IMR-90 (cell line): ENCODE measurements at regions not wholly inside any gene's neighbourhood (a gene's known extent, or its start where the extent isn't known, plus 50 kb on each side); places are given as distances from the start of the nearest gene placed in this dataset.

ENCODE experiments used
- ATAC-seq: fragments of 200-7000 bp; cut with Tn5 transposase; 2 replicates; pipeline ENCODE4 v1.9.1; 2020; ENCODE audit warnings: low read depth, mild to moderate bottlenecking, moderate library complexity
- BruUV-seq: library from RNA; stranded (reverse); fragments of 400-500 nt; replicated peaks from 2 replicates; lab custom pipeline; 2021; lab: Mats Ljungman, UMichigan
- CTCF ChIA-PET: fragments of 300-600 bp; formaldehyde crosslinking; extraction: SDS; loops from one replicate; lab custom pipeline; 2021; ENCODE audit warnings: antibody characterized with exemption; lab: Yijun Ruan, JAX
- POLR2A ChIA-PET: fragments of 300-600 bp; sonication (Branson Sonifier 250); formaldehyde crosslinking; loops from one replicate; lab custom pipeline; 2022; ENCODE audit warnings: antibody characterized with exemption; ENCODE audit not compliant: unreplicated experiment; lab: Charles Lee
- DNase-seq: peaks from one replicate; pipeline ENCODE4 v3.0.0; 2013
- H2AFZ ChIP-seq: replicated peaks from 2 replicates; pipeline ENCODE3; 2013; ENCODE audit warnings: low read length, mild to moderate bottlenecking; ENCODE audit not compliant: poor library complexity
- H2AK5ac ChIP-seq: 2 replicates; pipeline ENCODE4 v1.6.1; 2013; ENCODE audit warnings: low read depth, low read length, inconsistent platforms
- H2AK9ac ChIP-seq: replicated peaks from 2 replicates; pipeline ENCODE3; 2013; ENCODE audit warnings: mild to moderate bottlenecking, low read depth, low read length, moderate library complexity; ENCODE audit not compliant: poor library complexity
- H2BK120ac ChIP-seq: 2 replicates; pipeline ENCODE4 v1.6.1; 2013; ENCODE audit warnings: low read depth, low read length, inconsistent platforms
- H2BK15ac ChIP-seq: 3 replicates; pipeline ENCODE4 v1.6.1; 2013; ENCODE audit warnings: low read depth, low read length, inconsistent platforms
- H2BK20ac ChIP-seq: 2 replicates; pipeline ENCODE4 v1.6.1; 2013; ENCODE audit warnings: low read depth, mild to moderate bottlenecking, inconsistent platforms, low read length, moderate library complexity
- H2BK5ac ChIP-seq: 2 replicates; pipeline ENCODE4 v1.6.1; 2013; ENCODE audit warnings: mild to moderate bottlenecking, low read depth, low read length, inconsistent platforms; ENCODE audit not compliant: poor library complexity, severe bottlenecking
- H3K14ac ChIP-seq: replicated peaks from 2 replicates; pipeline ENCODE4 v1.6.1; 2013; ENCODE audit warnings: low read depth, low read length, inconsistent platforms
- H3K18ac ChIP-seq: 2 replicates; pipeline ENCODE4 v1.6.1; 2013; ENCODE audit warnings: low read depth, low read length, control low read depth
- H3K23ac ChIP-seq: 2 replicates; pipeline ENCODE4 v1.6.1; 2013; ENCODE audit warnings: low read depth, low read length, inconsistent platforms
- H3K27ac ChIP-seq: 2 replicates; pipeline ENCODE4 v1.5.1; 2013; ENCODE audit warnings: mild to moderate bottlenecking, control low read depth, low read length; ENCODE audit not compliant: insufficient read depth
- H3K27me3 ChIP-seq: 2 replicates; pipeline ENCODE4 v1.6.1; 2013; ENCODE audit warnings: low read length; ENCODE audit not compliant: control insufficient read depth, insufficient read depth
- H3K36me3 ChIP-seq: 2 replicates; pipeline ENCODE4 v1.6.1; 2013; ENCODE audit warnings: low read length, mixed read lengths; ENCODE audit not compliant: control insufficient read depth, insufficient read depth
- H3K4ac ChIP-seq: 2 replicates; pipeline ENCODE4 v1.6.1; 2013; ENCODE audit warnings: low read depth, low read length, inconsistent platforms
- H3K4me1 ChIP-seq: 2 replicates; pipeline ENCODE4 v1.6.1; 2013; ENCODE audit warnings: low read length, mixed read lengths; ENCODE audit not compliant: control insufficient read depth, insufficient read depth
- H3K4me2 ChIP-seq: 2 replicates; pipeline ENCODE4 v1.6.1; 2013; ENCODE audit warnings: low read depth, mild to moderate bottlenecking, control low read depth, low read length, moderate library complexity
- H3K4me3 ChIP-seq: 2 replicates; pipeline ENCODE4 v1.5.1; 2013; ENCODE audit warnings: low read depth, mild to moderate bottlenecking, control low read depth, low read length, moderate library complexity; ENCODE audit not compliant: insufficient read depth
- H3K56ac ChIP-seq: 2 replicates; pipeline ENCODE4 v1.6.1; 2013; ENCODE audit warnings: low read length, inconsistent platforms; ENCODE audit not compliant: insufficient read depth; ENCODE audit errors: extremely low read depth
- H3K79me1 ChIP-seq, 2 experiments: 2 replicates each; pipeline ENCODE4 v1.6.1; 2013; ENCODE audit warnings: low read length in 2 of 2, inconsistent platforms in 1 of 2, low read depth in 1 of 2
- H3K9ac ChIP-seq: 2 replicates; pipeline ENCODE4 v1.6.1; 2013; ENCODE audit warnings: low read depth, low read length, control low read depth
- H3K9me1 ChIP-seq: 2 replicates; pipeline ENCODE4 v1.6.1; 2013; ENCODE audit warnings: low read length, inconsistent platforms; ENCODE audit not compliant: insufficient read depth
- H3K9me3 ChIP-seq: 2 replicates; pipeline ENCODE4 v1.6.1; 2013; ENCODE audit warnings: low read length; ENCODE audit not compliant: control insufficient read depth, insufficient read depth
- H4K20me1 ChIP-seq: 2 replicates; pipeline ENCODE4 v1.6.1; 2013; ENCODE audit warnings: low read length, inconsistent platforms; ENCODE audit not compliant: insufficient read depth
- H4K5ac ChIP-seq: 2 replicates; pipeline ENCODE4 v1.6.1; 2013; ENCODE audit warnings: mild to moderate bottlenecking, low read depth, low read length, control low read depth
- H4K8ac ChIP-seq, 2 experiments: 2 replicates each; pipeline ENCODE4 v1.6.1; 2013; ENCODE audit warnings: low read depth in 2 of 2, low read length in 2 of 2, control low read depth in 1 of 2, inconsistent platforms in 1 of 2
- H4K91ac ChIP-seq: 2 replicates; pipeline ENCODE4 v1.6.1; 2013; ENCODE audit warnings: low read depth, low read length, inconsistent platforms; ENCODE audit not compliant: insufficient read depth
- BHLHE40 ChIP-seq: fragments of 150-350 bp; IDR thresholded peaks from 2 replicates; pipeline ENCODE4 v1.6.1; 2016; ENCODE audit warnings: mild to moderate bottlenecking, low read depth, low read length
- CEBPB ChIP-seq: IDR thresholded peaks from 2 replicates; pipeline ENCODE4 v1.6.1; 2012; ENCODE audit warnings: low read depth, low read length, improper control_type of control experiment
- CHD1 ChIP-seq: IDR thresholded peaks from 2 replicates; pipeline ENCODE4 v1.6.1; 2012; ENCODE audit warnings: low read depth, low read length, improper control_type of control experiment
- FOS ChIP-seq: fragments of 150-350 bp; IDR thresholded peaks from 2 replicates; pipeline ENCODE4 v1.6.1; 2016; ENCODE audit warnings: low read depth, low read length
- MAFK ChIP-seq: IDR thresholded peaks from 2 replicates; pipeline ENCODE4 v1.6.1; 2012; ENCODE audit warnings: low read depth, low read length, improper control_type of control experiment
- MAZ ChIP-seq: IDR thresholded peaks from 2 replicates; pipeline ENCODE4 v1.6.1; 2012; ENCODE audit warnings: low read depth, mild to moderate bottlenecking, low read length, improper control_type of control experiment, moderate library complexity, borderline replicate concordance
- MXI1 ChIP-seq: IDR thresholded peaks from 2 replicates; pipeline ENCODE4 v1.6.1; 2012; ENCODE audit warnings: low read depth, mild to moderate bottlenecking, low read length, moderate library complexity, borderline replicate concordance
- NFE2L2 ChIP-seq: fragments of 150-350 bp; IDR thresholded peaks from 2 replicates; pipeline ENCODE4 v1.6.1; 2016; ENCODE audit warnings: low read depth, mild to moderate bottlenecking, low read length
- POLR2A ChIP-seq: IDR thresholded peaks from 2 replicates; pipeline ENCODE4 v1.6.1; 2012; ENCODE audit warnings: mild to moderate bottlenecking, low read depth, low read length
- RAD21 ChIP-seq: IDR thresholded peaks from 2 replicates; pipeline ENCODE4 v1.6.1; 2012; ENCODE audit warnings: low read length, improper control_type of control experiment
- RCOR1 ChIP-seq: IDR thresholded peaks from 2 replicates; pipeline ENCODE4 v1.6.1; 2012; ENCODE audit warnings: mild to moderate bottlenecking, low read length, improper control_type of control experiment; ENCODE audit not compliant: insufficient replicate concordance
- RFX5 ChIP-seq: IDR thresholded peaks from 2 replicates; pipeline ENCODE4 v1.8.0; 2012; ENCODE audit warnings: low read depth, mild to moderate bottlenecking, low read length, moderate library complexity
- SMC3 ChIP-seq: fragments of 150-350 bp; IDR thresholded peaks from 2 replicates; pipeline ENCODE4 v1.6.1; 2016; ENCODE audit warnings: low read depth, mild to moderate bottlenecking, antibody characterized with exemption, low read length, moderate library complexity
- WGBS, 2 experiments: methylation state at CpG; one replicate each; pipeline versions ENCODE4 v1.1.5 to v1.1.7; 2013; ENCODE audit warnings: missing lambda C conversion rate in 2 of 2; ENCODE audit not compliant: insufficient read length in 1 of 2; ENCODE audit errors: extremely low coverage in 2 of 2; 5-methylcytosine and 5-hydroxymethylcytosine counted together
- dilution Hi-C: fragments of 300-500 bp; cut with HindIII; formaldehyde crosslinking; loops from one replicate; pipeline ENCODE4 v1.14.3; 2018; ENCODE audit warnings: low sequenced_read_pairs; ENCODE audit not compliant: unreplicated experiment
- in situ Hi-C: fragments of 300-500 bp; cut with MboI; formaldehyde crosslinking; loops from 3 replicates; pipeline ENCODE4 v1.14.3; 2019; ENCODE audit warnings: low sequenced_read_pairs, inconsistent platforms, mixed read lengths
- intact Hi-C: fragments of 100-400 bp; cut with micrococcal nuclease; formaldehyde crosslinking; loops from 2 replicates; pipeline ENCODE4 v1.10.0; 2022
- TF ChIP-seq, protein P1 (sequence below): fragments of 150-350 bp; IDR thresholded peaks from 2 replicates; pipeline ENCODE4 v1.6.1; 2016; ENCODE audit warnings: low read depth, mild to moderate bottlenecking, low read length, moderate library complexity, borderline replicate concordance
- TF ChIP-seq, protein P2 (sequence below): fragments of 150-350 bp; IDR thresholded peaks from 2 replicates; pipeline ENCODE4 v1.6.1; 2017; ENCODE audit warnings: mild to moderate bottlenecking, antibody characterized with exemption, low read length, low read depth
- TF ChIP-seq, protein P3 (sequence below): conservative IDR thresholded peaks from 2 replicates; pipeline ENCODE4 v1.5.1; 2012; ENCODE audit warnings: mild to moderate bottlenecking, low read depth, low read length, improper control_type of control experiment

DNA sequence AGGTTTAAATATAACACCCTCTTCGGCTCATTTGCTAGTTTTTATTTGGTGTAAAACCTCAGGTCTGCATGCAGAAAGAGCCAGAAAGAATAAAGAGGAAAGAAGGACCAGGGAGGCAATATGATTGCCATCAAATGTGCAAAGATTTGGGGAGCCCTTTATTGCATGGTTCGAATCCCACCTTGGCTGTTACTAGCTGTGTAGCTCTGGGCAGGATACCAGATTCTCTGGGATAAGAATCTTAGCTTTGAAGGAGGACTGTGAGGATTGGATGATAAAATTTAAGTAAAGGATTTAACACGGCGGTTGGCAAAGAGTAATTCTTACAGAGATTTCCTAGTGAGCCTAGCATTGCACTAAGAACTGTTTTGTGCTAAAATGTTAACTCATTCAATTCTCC is 510.2 kb upstream of the LCORL start:
- no peak overlapping the region for H4K5ac ChIP-seq
- H3K9me1 ChIP-seq: no peaks in the 10 kb centered on the region
- no peak for ATAC-seq
- ChIA-PET POLR2A (no interaction called here), CTCF (no interaction called here)
- H3K23ac ChIP-seq: no peak overlapping the region
- H2BK15ac ChIP-seq: no peak overlapping the region
- H3K4me2 ChIP-seq: no peak overlapping the region
- H2BK20ac ChIP-seq: no peak overlapping the region
- no peak overlapping the region for H4K8ac ChIP-seq
- H4K20me1 ChIP-seq: no peaks in the 10 kb centered on the region
- H2AFZ ChIP-seq: no peak overlapping the region
- DNase-seq: no peak
- H2BK5ac ChIP-seq: no peak overlapping the region
- H3K79me1 ChIP-seq: no peaks in the 10 kb centered on the region
- H2AK5ac ChIP-seq: no peak overlapping the region
- no peak overlapping the region for H3K27ac ChIP-seq
- dilution Hi-C loops: no loop called here
- no peak overlapping the region for H2BK120ac ChIP-seq
- H3K56ac ChIP-seq: no peak overlapping the region
- no peak overlapping the region for H3K9ac ChIP-seq
- H3K4me1 ChIP-seq: no peaks in the 10 kb centered on the region
- H2AK9ac ChIP-seq: no peak overlapping the region
- WGBS, 2 experiments: no CpG with 5 or more reads among the region's 4 CpGs
- no peaks in the 10 kb centered on the region for H3K27me3 ChIP-seq
- in situ Hi-C loops: no loop called here
- intact Hi-C loops: no loop called here
- no peak overlapping the region for H3K18ac ChIP-seq
- H3K4ac ChIP-seq: no peak overlapping the region
- no peak overlapping the region for H4K91ac ChIP-seq
- BruUV-seq: no TSS peak
- no peak overlapping the region for H3K14ac ChIP-seq
- no peak for TF ChIP-seq MXI1
- no peak for TF ChIP-seq FOS
- no peak for TF ChIP-seq RFX5
- TF ChIP-seq, protein P1, sequence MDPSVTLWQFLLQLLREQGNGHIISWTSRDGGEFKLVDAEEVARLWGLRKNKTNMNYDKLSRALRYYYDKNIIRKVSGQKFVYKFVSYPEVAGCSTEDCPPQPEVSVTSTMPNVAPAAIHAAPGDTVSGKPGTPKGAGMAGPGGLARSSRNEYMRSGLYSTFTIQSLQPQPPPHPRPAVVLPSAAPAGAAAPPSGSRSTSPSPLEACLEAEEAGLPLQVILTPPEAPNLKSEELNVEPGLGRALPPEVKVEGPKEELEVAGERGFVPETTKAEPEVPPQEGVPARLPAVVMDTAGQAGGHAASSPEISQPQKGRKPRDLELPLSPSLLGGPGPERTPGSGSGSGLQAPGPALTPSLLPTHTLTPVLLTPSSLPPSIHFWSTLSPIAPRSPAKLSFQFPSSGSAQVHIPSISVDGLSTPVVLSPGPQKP: no peak
- no peak for TF ChIP-seq POLR2A
- no peak for TF ChIP-seq NFE2L2
- TF ChIP-seq RCOR1: no peak
- TF ChIP-seq, protein P2, sequence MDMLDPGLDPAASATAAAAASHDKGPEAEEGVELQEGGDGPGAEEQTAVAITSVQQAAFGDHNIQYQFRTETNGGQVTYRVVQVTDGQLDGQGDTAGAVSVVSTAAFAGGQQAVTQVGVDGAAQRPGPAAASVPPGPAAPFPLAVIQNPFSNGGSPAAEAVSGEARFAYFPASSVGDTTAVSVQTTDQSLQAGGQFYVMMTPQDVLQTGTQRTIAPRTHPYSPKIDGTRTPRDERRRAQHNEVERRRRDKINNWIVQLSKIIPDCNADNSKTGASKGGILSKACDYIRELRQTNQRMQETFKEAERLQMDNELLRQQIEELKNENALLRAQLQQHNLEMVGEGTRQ: no peak
- TF ChIP-seq, protein P3, sequence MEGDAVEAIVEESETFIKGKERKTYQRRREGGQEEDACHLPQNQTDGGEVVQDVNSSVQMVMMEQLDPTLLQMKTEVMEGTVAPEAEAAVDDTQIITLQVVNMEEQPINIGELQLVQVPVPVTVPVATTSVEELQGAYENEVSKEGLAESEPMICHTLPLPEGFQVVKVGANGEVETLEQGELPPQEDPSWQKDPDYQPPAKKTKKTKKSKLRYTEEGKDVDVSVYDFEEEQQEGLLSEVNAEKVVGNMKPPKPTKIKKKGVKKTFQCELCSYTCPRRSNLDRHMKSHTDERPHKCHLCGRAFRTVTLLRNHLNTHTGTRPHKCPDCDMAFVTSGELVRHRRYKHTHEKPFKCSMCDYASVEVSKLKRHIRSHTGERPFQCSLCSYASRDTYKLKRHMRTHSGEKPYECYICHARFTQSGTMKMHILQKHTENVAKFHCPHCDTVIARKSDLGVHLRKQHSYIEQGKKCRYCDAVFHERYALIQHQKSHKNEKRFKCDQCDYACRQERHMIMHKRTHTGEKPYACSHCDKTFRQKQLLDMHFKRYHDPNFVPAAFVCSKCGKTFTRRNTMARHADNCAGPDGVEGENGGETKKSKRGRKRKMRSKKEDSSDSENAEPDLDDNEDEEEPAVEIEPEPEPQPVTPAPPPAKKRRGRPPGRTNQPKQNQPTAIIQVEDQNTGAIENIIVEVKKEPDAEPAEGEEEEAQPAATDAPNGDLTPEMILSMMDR: no peak
- no peak for TF ChIP-seq MAFK
- TF ChIP-seq CHD1: no peak
- TF ChIP-seq CEBPB: no peak
- no peak for TF ChIP-seq MAZ
- no peak for TF ChIP-seq SMC3
- no peak for TF ChIP-seq BHLHE40
- TF ChIP-seq RAD21: no peak
- no peaks in the 10 kb centered on the region for H3K36me3 ChIP-seq
- H3K9me3 ChIP-seq: peaks cover 6% of the 10 kb centered on the region
- no peak overlapping the region for H3K4me3 ChIP-seq
